GM12873 (cell line): ENCODE measurements at regions not wholly inside any gene's neighbourhood (a gene's known extent, or its start where the extent isn't known, plus 50 kb on each side); places are given as distances from the start of the nearest gene placed in this dataset.

Source experiments
- TF ChIP-seq, protein P1 (sequence below): IDR thresholded peaks from 2 replicates; pipeline ENCODE4 v1.5.1; 2012; ENCODE audit warnings: low read depth, mild to moderate bottlenecking, moderate library complexity, low read length, control low read depth; ENCODE audit not compliant: insufficient read depth; ENCODE audit errors: missing control alignments

DNA sequence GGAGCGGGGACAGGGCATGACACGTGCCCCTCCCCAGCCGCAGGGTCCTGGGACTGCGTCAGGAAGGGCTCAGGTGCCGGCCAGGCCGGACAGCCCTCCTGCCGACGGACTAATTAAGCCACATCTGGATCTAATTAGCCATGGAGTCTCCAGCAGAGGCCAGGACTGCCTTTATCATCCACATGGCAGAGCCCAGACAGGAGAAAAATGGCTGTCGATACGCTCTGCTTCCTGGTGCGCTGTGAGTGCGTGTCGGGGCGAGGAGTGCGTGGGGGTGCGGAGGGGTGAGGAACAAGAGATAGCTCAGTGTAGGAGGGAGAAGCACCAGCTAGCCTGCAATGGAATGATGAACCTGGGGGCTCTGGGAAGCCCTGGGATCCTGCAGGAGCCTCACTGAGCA is 218.8 kb downstream of the IRF8 start:
- TF ChIP-seq, protein P1, sequence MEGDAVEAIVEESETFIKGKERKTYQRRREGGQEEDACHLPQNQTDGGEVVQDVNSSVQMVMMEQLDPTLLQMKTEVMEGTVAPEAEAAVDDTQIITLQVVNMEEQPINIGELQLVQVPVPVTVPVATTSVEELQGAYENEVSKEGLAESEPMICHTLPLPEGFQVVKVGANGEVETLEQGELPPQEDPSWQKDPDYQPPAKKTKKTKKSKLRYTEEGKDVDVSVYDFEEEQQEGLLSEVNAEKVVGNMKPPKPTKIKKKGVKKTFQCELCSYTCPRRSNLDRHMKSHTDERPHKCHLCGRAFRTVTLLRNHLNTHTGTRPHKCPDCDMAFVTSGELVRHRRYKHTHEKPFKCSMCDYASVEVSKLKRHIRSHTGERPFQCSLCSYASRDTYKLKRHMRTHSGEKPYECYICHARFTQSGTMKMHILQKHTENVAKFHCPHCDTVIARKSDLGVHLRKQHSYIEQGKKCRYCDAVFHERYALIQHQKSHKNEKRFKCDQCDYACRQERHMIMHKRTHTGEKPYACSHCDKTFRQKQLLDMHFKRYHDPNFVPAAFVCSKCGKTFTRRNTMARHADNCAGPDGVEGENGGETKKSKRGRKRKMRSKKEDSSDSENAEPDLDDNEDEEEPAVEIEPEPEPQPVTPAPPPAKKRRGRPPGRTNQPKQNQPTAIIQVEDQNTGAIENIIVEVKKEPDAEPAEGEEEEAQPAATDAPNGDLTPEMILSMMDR, result no peak

DNA sequence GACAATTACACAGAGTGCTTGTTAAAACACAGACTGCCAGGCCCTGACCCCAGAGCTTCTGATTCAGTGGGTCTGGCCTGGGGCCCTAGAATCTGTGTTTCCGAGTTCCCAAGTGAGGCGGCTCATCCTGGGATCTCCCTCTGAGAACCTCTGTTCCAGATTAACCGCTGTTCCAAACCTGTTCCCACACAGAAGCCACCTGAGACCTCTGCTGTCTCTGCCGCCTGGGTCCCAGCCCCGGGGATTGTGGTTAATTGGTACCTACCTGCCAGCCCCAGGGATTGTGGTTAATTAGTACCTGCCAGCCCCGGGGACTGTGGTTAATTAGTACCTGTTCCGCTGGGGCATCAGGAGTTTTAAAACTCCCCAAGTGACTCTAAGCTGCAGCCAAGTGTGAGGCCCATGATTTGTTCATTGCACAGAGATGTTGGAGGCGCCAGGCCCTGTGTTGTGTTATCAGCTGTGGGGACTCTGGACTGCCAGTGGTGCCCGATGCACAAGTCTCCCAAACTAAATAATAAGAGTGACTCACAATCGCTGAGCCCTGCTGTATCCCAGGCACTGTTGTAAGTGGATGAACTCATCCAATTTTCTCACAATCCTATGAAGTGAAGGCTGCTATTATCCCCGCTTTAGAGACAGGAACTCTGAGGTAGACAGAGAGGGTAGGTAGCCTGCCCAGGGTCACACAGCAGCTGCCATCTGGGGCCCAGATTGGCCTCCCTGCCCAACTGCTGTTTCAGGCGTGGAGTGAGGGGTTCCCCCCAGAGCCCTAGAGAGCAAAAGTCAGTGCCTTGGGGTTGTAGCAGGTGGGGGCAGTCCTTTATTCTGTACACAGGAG is 219.7 kb downstream of the IRF8 start:
- TF ChIP-seq, protein P1, result no peak

DNA sequence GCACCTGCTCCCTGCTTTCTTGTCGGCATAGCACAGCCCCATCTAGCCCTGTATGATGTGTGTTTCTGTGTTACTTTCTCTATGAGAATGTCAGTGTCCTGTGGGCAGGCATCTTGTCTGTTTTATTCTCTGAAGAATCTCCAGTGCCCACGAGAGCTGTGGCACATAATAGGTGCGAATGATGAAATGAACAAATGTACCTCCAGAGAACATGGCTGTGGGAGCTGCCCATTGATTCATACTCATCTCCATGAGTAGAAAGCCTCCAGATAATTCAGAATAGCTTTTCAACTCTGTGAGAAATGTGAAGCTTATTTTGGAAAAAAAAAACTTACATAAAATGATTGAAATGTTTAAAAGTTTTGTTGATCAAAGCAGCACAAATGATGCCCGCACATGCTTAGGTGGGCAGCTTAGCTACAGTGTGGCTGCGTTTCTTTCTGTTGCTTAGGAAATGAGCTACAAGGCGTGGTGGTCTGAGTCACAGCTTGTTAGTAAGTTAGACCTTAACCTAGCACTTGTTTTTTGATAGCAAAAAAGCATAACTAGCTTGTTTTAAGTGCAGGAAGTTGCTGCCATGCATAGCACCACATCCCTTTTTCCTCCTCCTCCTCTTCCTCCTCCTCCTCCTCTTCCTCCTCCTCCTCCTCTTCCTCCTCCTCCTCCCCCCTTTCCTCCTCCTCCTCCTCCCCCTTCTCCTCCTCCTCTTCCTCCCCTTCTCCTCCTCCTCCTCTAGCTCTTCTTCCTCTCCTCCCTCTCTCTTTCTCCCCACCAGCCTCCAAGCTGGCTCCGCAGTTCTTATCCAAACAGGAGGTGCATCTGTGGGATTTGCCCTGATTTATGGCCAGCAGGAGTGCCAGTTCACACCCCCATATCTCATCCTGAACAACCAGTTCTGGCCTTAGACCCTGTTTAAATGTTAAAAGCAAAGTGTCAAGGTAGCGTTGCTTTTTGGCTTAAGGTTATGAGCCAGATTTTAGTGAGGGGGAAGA is 221.5 kb downstream of the IRF8 start:
- TF ChIP-seq, protein P1, result no peak

DNA sequence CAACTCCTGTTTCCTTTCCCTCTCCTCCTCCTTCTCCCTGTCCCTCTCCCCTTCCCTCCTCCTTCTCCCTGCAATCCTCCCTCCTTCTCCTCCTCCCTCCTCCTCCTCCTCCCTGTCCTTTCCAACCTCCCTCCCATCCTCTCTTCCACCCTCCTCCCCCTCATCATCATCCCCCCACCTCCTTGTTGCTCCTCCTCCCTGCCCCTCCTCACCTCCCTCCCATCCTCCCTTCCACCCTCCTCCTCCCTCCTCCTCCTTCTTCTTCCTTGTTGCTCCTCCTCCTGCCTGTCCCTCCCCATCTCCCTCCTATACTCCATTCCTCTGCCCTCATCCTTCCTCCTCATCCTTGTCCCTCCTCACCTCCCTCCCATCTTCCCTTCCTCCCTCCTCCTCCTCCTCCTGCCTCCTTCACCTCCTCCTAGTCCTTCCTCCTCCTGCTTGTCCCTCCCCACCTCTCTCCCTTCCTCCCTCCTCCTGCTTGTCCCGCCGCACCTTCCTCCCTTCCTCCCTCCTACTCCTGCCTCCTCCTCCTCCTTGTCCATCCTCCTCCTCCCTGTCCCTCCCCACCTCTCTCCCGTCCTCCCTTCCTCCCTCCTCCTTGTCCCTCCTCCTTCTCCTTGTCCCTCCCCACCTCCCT is 222.5 kb downstream of the IRF8 start:
- TF ChIP-seq, protein P1, result no peak

DNA sequence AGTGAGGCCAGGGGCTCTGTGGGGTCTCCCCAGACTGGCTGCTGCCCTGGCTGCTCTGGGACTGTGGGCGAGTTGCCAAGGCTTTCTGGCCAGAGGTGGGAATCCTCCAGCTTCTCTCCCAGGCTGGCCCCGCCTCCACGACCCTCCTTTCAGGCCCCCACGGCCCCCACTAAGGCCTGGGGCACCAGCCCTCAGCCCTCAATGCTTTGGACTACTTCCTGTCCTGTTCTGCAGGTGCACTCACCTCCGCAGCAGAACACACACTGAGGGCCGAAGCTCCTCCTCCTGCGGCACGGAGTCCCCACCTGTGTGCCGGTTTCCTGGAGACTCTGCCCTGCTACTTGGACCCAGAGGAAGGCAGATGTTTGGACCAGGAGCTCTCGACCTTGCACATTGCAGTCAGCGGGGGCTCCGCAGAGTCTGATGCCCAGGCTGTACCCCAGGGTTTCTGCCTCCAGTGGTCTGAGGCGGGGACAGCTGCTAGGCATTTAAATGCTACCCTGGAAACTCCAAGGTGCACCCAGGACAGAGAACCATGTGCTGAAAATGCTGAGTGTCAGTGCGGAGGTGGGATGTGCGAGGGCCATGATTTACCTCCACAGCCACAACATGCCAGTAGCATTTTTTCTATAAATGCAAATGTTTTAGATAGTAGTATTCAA is 223.8 kb downstream of the IRF8 start:
- TF ChIP-seq, protein P1, result no peak

DNA sequence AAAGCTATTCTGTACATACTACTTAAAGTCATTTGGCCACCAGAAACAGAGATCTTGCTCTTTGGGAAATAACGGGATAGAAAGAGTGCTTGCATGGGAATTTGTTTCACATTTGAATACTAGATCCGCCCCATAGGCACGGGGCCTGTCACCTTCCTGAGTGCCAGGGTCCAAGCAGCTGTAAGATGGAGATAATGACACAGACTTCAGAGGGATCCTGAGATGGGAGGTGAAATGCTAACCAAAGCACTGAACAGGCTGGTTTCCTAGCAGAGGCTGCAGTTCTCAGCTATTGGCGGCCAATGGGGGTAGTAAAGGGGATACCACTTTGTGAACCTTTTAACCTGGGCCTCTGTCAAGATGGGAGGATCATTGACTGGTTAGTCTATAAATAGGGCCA is 225.4 kb downstream of the IRF8 start:
- TF ChIP-seq, protein P1, result no peak
